ENCODE measurements at regions not wholly inside any gene's neighbourhood (a gene's known extent, or its start where the extent isn't known, plus 50 kb on each side); places are given as distances from the start of the nearest gene placed in this dataset.

DNA sequence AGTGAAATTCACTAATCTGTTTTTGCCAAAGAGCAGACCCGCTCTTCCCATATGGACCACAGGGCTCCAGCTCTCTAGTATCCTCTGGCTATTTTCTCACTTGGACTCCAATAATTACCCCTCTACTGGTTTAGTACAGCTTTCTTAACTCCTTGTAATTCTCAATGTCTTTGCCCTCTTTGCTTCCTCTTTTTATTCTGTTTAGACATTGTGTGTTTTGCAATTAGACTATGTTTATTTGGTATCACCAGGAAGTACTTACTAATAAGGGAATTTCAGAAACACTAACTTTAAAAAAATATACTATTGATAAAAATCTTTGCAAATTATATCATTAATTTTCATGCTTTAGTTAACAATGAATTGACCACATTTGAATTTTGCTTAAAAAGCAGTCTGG is 111.6 kb upstream of the OBI1 start:
- peak; percentile 51 for DNase-seq

DNA sequence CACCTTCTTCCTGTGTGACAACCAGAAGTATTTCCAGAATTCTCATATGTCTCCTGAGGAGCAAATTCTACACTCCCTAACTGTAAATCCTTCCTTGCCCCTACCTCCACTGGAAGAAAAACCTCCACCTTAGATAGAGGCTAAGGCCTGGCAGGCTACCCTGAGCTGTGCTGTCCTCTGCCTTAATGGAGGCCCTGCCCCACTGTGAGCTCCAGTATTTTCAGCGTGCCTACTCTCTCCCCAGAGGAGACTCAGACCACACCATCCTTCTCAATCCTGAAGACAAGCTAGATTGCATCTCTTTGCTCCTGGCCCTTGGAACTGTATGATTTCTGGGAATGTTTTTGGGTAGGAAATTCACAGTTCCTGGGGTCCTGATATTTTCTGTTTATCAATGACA is 110.0 kb upstream of the OBI1 start:
- DNase-seq: no peak

GRCh38 chr13:78764665-78765064 is 105.7 kb upstream of the OBI1 start:
- no peak for DNase-seq

DNA sequence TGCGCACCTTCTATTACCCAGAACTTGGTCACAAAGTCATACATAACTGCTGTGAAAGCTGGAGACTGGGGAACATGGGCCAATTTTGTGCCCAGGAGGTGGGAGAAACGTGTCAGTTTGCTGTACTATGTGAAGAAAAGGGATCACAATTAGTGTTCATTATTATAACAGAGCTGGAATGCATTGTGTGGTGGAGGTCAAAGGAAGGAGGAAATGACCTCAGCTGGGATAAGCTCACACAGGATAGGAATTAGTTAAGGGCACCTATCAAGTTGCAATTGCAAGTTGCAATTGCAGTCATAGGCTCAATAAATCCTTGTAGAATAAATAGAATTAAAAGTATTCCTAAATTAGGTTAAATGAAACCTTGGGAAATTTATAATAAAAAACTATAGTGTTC is 103.9 kb upstream of the OBI1 start:
- no peak for DNase-seq

- no peak for DNase-seq
Measured at GRCh38 chr13:78759704-78760103, 100.7 kb upstream of the OBI1 start.

DNA sequence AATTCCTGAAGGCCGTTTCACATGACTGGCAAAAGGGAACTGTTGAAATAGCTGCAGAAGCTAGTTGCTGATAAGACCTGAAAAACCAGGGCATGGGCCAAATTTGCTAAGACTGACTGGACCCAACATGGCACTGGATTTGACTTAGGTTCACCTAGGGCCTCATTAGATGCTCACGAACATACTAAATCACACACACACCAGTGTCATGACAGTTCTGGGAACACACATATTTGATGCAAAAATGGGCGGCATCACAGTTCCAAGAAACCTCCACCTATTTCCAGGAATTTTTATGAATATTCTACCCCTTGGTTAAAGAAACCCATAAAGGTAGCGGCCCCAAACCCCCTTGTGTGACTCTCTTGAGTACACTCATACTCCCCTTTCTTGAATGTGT is 99.6 kb upstream of the OBI1 start:
- no peak for DNase-seq

DNA sequence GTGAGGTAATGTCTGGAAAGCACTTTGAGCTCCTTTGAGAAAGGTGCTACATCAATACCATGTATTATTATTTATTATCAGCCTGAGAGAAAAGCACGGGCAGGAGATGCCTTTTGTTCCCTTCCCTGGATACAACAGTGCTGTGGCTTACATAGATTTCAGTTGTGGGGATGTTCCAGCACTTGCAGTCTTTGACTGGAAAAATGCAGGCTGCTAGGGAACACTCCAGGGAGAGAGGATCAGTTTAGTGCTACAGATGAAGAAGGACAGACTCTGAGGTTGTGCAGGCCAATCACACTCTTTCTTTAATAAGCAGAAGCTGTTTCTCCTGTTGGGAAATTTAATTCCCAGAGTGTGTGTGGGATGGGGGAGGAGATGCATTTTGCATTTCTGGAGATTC is 94.5 kb upstream of the OBI1 start:
- no peak for DNase-seq

- no peak for DNase-seq
Measured at GRCh38 chr13:78750735-78751134, 91.8 kb upstream of the OBI1 start.

GRCh38 chr13:78743973-78744372 is 85.0 kb upstream of the OBI1 start:
- DNase-seq: no peak

GRCh38 chr13:78742659-78743058 is 83.7 kb upstream of the OBI1 start:
- DNase-seq: no peak

DNA sequence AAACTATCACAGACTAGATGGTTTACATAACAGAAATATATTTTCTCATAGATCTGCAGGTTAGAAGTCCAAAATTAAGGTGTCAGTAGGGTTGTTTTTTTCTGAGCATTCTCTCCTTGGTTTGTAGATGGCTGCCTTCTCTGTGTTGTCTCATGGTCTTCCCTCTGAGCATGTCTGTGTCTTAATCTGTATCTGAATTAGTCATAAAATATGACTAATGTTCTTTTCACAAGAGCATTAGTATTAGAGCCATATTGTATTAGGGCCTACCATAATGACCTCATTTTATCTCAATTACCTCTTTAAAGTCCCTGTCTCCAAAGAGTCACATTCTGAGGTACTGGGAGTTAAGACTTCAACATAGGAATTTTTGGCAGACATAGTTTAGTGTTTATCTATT is 77.2 kb upstream of the OBI1 start:
- no peak for DNase-seq

DNA sequence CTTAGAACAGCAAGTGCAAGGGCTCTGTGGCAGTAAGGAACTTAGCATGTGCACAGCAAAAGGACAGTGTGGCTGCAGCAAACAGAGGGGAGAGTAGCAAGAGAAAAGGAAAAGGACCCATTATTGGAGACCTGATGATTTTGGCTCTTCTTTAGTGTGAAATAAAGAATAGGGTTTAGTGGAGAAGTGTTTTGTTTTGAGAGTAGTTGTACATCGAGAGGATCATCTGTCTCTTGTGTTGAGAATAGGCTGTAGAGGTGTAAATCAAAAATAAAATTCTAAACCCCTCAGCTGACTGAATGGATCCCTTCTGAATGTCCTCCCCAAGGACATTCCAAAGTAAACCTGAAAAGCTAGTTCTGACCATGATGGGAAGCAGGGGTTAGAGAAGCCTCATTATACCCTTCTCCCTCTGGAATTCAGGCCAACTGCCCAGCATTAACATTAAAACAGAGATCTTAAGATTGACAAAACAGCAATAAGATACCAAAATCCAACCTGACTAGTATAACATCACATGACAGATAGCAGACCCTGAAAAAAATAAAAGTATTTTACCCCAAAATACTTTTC is 73.6 kb upstream of the OBI1 start:
- DNase-seq: no peak

- DNase-seq: no peak
Measured at GRCh38 chr13:78722700-78723099, 63.7 kb upstream of the OBI1 start.

GRCh38 chr13:78719367-78719766 is 60.4 kb upstream of the OBI1 start:
- no peak for DNase-seq

DNA sequence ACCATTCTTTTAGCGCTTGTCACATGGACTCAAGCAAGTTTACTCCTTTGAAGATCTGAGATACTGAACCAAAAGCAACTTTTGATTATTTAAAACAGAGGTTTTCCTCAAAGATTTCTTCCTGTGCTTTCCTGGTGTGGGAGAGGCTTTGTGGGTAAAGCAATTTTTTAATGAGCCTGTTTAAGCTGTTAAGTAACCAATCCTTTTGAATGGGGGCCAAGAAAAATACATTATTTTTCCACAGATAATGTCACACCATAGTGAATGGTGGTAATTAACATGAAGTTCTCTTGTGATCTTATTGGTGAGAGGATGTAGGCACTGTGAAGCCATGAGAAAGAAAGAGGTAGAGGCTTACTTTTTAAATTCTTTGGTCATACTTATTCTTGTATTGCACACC is 55.8 kb upstream of the OBI1 start:
- DNase-seq: no peak

DNA sequence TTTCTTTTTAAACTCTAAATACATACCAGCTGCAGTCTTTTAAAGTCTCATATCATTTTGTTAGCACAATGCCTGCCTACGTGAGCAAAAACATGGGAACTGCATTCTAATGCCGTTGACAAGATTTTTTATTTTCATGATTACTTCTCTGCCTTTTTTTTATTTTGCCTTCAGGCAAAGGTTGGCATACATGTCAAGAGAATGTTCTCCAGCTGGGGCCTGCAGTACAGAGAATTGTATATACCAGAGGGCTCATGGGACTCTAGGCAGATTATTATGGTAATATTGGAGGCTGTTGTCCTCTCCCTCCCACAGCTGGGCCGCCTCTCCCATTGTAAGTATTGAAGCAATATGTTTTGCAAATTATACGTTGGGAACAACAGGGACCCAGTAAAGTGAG is 53.9 kb upstream of the OBI1 start:
- no peak for DNase-seq

DNA sequence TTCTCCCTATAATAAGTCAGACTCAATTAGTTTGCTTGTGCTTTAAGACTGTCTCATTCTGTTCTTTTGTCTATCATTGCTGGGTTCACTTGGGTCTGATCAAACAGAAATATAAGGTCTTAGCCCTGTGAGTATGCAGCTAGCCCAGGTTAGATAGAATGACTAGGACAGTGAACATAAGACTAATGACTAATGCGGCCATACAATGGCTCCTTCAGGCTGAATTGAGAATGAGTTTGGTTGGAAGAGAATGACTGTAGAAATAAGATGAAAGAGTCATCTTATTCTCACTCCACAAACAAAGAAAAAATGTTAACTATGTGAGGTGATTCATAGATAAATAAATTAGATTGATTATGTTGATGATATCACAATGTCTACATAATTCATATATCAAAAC is 50.1 kb upstream of the OBI1 start:
- no peak for DNase-seq

Measured in MV-4-11 (cell line).